ENCODE measurements at regions not wholly inside any gene's neighbourhood (a gene's known extent, or its start where the extent isn't known, plus 50 kb on each side); places are given as distances from the start of the nearest gene placed in this dataset.

DNA sequence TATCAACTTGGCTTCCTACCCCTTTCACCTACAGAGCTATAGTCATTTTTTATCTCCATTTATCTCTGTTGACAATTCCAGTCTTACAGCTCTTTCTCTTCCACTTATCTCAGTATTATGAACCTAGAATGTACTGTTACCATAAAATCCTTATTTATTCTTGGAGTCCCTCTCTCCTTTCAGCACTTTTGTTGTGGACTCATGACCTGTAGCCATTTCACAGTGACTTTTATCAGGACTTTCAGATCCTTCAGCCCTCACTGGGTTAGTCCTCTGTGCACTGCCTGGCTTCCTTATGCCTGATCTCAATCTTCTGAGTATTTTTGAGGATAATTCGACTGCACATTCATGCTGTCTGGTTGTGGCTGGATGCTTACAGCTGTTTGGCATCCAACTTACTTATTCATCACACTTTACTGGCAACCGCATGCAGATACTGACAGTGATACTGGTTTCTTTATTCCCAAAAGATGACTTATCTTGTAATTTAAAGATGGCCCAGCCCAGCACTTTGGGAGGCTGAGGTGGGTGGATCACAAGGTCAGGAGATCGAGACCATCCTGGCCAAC is 293.3 kb downstream of the MAN2A1 start:
- Histone ChIP-seq H3K9ac (ENCODE audit: low read length) (no peak overlapping the region), H3K4me2 (ENCODE audit: low read length) (no peak overlapping the region), H3K9me2 (ENCODE audit: insufficient read depth) (no peaks in the 10 kb centered on the region), H3K4me3 (replicated peaks in 1 of 2; ENCODE audit: low read depth in 1 of 2, low read length in 2 of 2) (no peak overlapping the region), H4K20me1 (ENCODE audit: insufficient read depth) (no peaks in the 10 kb centered on the region), H3K4me1 (ENCODE audit: control insufficient read depth in 1 of 2, insufficient read depth in 2 of 2, low read length in 2 of 2) (no peaks in the 10 kb centered on the region), H2AFZ (ENCODE audit: low read depth, low read length, poor library complexity, severe bottlenecking) (no peak overlapping the region), H3K79me2 (ENCODE audit: insufficient read depth, low read length) (no peaks in the 10 kb centered on the region), H3K27me3 (ENCODE audit: insufficient read depth, low read length) (no peaks in the 10 kb centered on the region), H3K9me3 (ENCODE audit: control insufficient read depth in 1 of 2, insufficient read depth in 1 of 2, low read depth in 1 of 2, low read length in 2 of 2) (no peaks in the 10 kb centered on the region), H3K27ac (ENCODE audit: low read depth, low read length) (no peak overlapping the region), H3K36me3 (ENCODE audit: control insufficient read depth in 1 of 2, insufficient read depth in 2 of 2, low read length in 2 of 2) (no peaks in the 10 kb centered on the region)
- intact Hi-C loops (cut with micrococcal nuclease): no loop called here
- ATAC-seq (no peak), DNase-seq (ENCODE audit: low read depth, low spot score) (no peak)
- TF ChIP-seq, protein P1, sequence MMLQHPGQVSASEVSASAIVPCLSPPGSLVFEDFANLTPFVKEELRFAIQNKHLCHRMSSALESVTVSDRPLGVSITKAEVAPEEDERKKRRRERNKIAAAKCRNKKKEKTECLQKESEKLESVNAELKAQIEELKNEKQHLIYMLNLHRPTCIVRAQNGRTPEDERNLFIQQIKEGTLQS (IDR thresholded peaks at IDR 0.05): no peak
- TF ChIP-seq, protein P2, sequence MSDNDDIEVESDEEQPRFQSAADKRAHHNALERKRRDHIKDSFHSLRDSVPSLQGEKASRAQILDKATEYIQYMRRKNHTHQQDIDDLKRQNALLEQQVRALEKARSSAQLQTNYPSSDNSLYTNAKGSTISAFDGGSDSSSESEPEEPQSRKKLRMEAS (IDR thresholded peaks at IDR 0.05): no peak
- TF ChIP-seq FOSL1 (IDR thresholded peaks at IDR 0.05; ENCODE audit: low read depth) (no peak), POLR2AphosphoS5 (IDR thresholded peaks at IDR 0.05; ENCODE audit: low read depth, low read length) (no peak), YY1 (IDR thresholded peaks at IDR 0.05; ENCODE audit: extremely low read depth, insufficient replicate concordance, low read depth, low read length) (no peak)
- no TSS peak for BruUV-seq (replicated peaks)
- ChIA-PET POLR2A (interaction anchor here (1.2 kb wide), 1 partner anchor 68 kb away, joined by 3 read pairs; no protein-coding TSS in a partner anchor), CTCF (no interaction called here), RAD21 (ENCODE audit: low non-redundant PET in 1 of 2, low total read pairs in 2 of 2, uncharacterized antibody in 2 of 2, unreplicated experiment in 2 of 2) (no interaction called here)

DNA sequence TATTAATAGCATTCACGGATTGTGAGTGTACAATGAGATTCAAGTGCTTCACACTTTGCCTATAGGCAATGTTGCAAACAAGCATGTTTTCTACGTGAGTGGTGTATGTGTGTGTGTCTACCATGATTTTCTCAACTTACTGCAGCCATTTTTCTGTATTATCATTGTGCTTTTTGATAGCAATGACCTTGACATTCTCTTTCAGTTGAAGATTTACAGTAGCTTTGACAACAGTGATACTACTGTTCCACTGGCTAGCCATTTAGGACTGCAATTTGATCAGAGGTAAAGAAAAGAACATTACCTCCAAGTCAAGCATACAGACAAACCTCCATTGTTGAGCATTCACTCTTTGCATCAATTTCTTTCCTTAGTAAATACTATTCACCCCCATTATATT is 297.0 kb downstream of the MAN2A1 start:
- ATAC-seq: no peak
- no peaks in the 10 kb centered on the region for H3K9me3 ChIP-seq (ENCODE audit: control insufficient read depth in 1 of 2, insufficient read depth in 1 of 2, low read depth in 1 of 2, low read length in 2 of 2)
- no peaks in the 10 kb centered on the region for H3K36me3 ChIP-seq (ENCODE audit: control insufficient read depth in 1 of 2, insufficient read depth in 2 of 2, low read length in 2 of 2)
- H3K79me2 ChIP-seq (ENCODE audit: insufficient read depth, low read length): no peaks in the 10 kb centered on the region
- no peaks in the 10 kb centered on the region for H4K20me1 ChIP-seq (ENCODE audit: insufficient read depth)
- H3K27me3 ChIP-seq (ENCODE audit: insufficient read depth, low read length): no peaks in the 10 kb centered on the region
- H3K4me2 ChIP-seq (ENCODE audit: low read length): no peak overlapping the region
- DNase-seq (ENCODE audit: low read depth, low spot score): no peak
- no peak overlapping the region for H2AFZ ChIP-seq (ENCODE audit: low read depth, low read length, poor library complexity, severe bottlenecking)
- no peaks in the 10 kb centered on the region for H3K4me1 ChIP-seq (ENCODE audit: control insufficient read depth in 1 of 2, insufficient read depth in 2 of 2, low read length in 2 of 2)
- no peak for TF ChIP-seq EZH2phosphoT487 (IDR thresholded peaks at IDR 0.05; ENCODE audit: borderline replicate concordance)
- TF ChIP-seq FOSL1 (IDR thresholded peaks at IDR 0.05; ENCODE audit: low read depth): no peak
- no peak for TF ChIP-seq SRF (IDR thresholded peaks at IDR 0.05; ENCODE audit: low read depth)
- no peak for TF ChIP-seq CBX3 (IDR thresholded peaks at IDR 0.05; ENCODE audit: low read depth)
- no peak for TF ChIP-seq SIN3A (IDR thresholded peaks at IDR 0.05; ENCODE audit: low read depth)
- no peak for TF ChIP-seq ZNF274 (IDR thresholded peaks at IDR 0.05; ENCODE audit: low read depth, low read length)
- TF ChIP-seq POLR2A (IDR thresholded peaks at IDR 0.05; ENCODE audit: borderline replicate concordance, extremely low read depth, insufficient read depth, insufficient read length): no peak
- no peak for TF ChIP-seq TCF7L2 (IDR thresholded peaks at IDR 0.05; ENCODE audit: borderline replicate concordance, extremely low read depth, insufficient read depth, insufficient read length)
- TF ChIP-seq CEBPB (IDR thresholded peaks at IDR 0.05; ENCODE audit: low read depth): no peak
- TF ChIP-seq ZFX (IDR thresholded peaks at IDR 0.05): no peak
- POLR2A ChIA-PET: no interaction called here
- CTCF ChIA-PET: no interaction called here
- H3K4me3 ChIP-seq (replicated peaks in 1 of 2; ENCODE audit: low read depth in 1 of 2, low read length in 2 of 2): no peak overlapping the region
- BruUV-seq (replicated peaks): no TSS peak
- no peaks in the 10 kb centered on the region for H3K9me2 ChIP-seq (ENCODE audit: insufficient read depth)
- intact Hi-C loops (cut with micrococcal nuclease): no loop called here
- H3K9ac ChIP-seq (ENCODE audit: low read length): no peak overlapping the region
- no peak overlapping the region for H3K27ac ChIP-seq (ENCODE audit: low read depth, low read length)
- RAD21 ChIA-PET (ENCODE audit: low non-redundant PET in 1 of 2, low total read pairs in 2 of 2, uncharacterized antibody in 2 of 2, unreplicated experiment in 2 of 2): no interaction called here
